ENCODE measurements at regions not wholly inside any gene's neighbourhood (a gene's known extent, or its start where the extent isn't known, plus 50 kb on each side); places are given as distances from the start of the nearest gene placed in this dataset.

GRCh38 chr16:51453251-51453650, 302.2 kb upstream of the SALL1 start:
- no peaks in the 10 kb centered on the region for H3K9me2 ChIP-seq (ENCODE audit: insufficient read depth)
- ChIA-PET CTCF (no interaction called here), RAD21 (ENCODE audit: low non-redundant PET in 1 of 2, low total read pairs in 2 of 2, uncharacterized antibody in 2 of 2, unreplicated experiment in 2 of 2) (no interaction called here)

More at GRCh38 chr16:51453251-51453650, 302.2 kb upstream of the SALL1 start:
- TF ChIP-seq SP1 (IDR thresholded peaks at IDR 0.05; ENCODE audit: low read depth) (no peak), FOSL1 (IDR thresholded peaks at IDR 0.05; ENCODE audit: low read depth) (no peak), ZBTB33 (IDR thresholded peaks at IDR 0.05; ENCODE audit: extremely low read depth, insufficient replicate concordance, low read length) (no peak), CEBPB (IDR thresholded peaks at IDR 0.05; ENCODE audit: low read depth) (no peak), YY1 (IDR thresholded peaks at IDR 0.05; ENCODE audit: extremely low read depth, insufficient replicate concordance, low read depth, low read length) (no peak), CBX3 (IDR thresholded peaks at IDR 0.05; ENCODE audit: low read depth) (no peak), JUND (IDR thresholded peaks at IDR 0.05) (no peak), EZH2 (IDR thresholded peaks at IDR 0.05) (no peak), CTCF (IDR thresholded peaks at IDR 0.05 in 2 of 3, conservative IDR thresholded peaks at IDR 0.05 in 1 of 3; ENCODE audit: borderline replicate concordance in 1 of 3, insufficient read depth in 1 of 3, low read depth in 2 of 3, low read length in 2 of 3) (no peak), POLR2AphosphoS5 (IDR thresholded peaks at IDR 0.05; ENCODE audit: low read depth, low read length) (no peak), REST (IDR thresholded peaks at IDR 0.05; ENCODE audit: low read depth) (no peak), SIN3A (IDR thresholded peaks at IDR 0.05; ENCODE audit: low read depth) (no peak), EZH2phosphoT487 (IDR thresholded peaks at IDR 0.05; ENCODE audit: borderline replicate concordance) (no peak), EGR1 (IDR thresholded peaks at IDR 0.05; ENCODE audit: low read depth) (no peak), ELF1 (IDR thresholded peaks at IDR 0.05; ENCODE audit: borderline replicate concordance, low read depth) (no peak), ZFX (IDR thresholded peaks at IDR 0.05) (no peak), ZNF274 (IDR thresholded peaks at IDR 0.05; ENCODE audit: low read depth, low read length) (no peak)
- Histone ChIP-seq H3K4me1 (ENCODE audit: control insufficient read depth in 1 of 2, insufficient read depth in 2 of 2, low read length in 2 of 2) (no peaks in the 10 kb centered on the region), H3K4me2 (ENCODE audit: low read length) (no peak overlapping the region), H3K27ac (ENCODE audit: low read depth, low read length) (no peak overlapping the region), H3K4me3 (replicated peaks in 1 of 2; ENCODE audit: low read depth in 1 of 2, low read length in 2 of 2) (no peak overlapping the region), H3K9ac (ENCODE audit: low read length) (no peak overlapping the region), H3K27me3 (ENCODE audit: insufficient read depth, low read length) (no peaks in the 10 kb centered on the region), H3K79me2 (ENCODE audit: insufficient read depth, low read length) (no peaks in the 10 kb centered on the region), H4K20me1 (ENCODE audit: insufficient read depth) (no peaks in the 10 kb centered on the region), H3K36me3 (ENCODE audit: control insufficient read depth in 1 of 2, insufficient read depth in 2 of 2, low read length in 2 of 2) (no peaks in the 10 kb centered on the region), H2AFZ (ENCODE audit: low read depth, low read length, poor library complexity, severe bottlenecking) (no peak overlapping the region), H3K9me3 (ENCODE audit: control insufficient read depth in 1 of 2, insufficient read depth in 1 of 2, low read depth in 1 of 2, low read length in 2 of 2) (peaks cover 3 to 20% of the 10 kb centered on the region in 2 experiments; a peak in 2 of 4 replicates)
- BruUV-seq (replicated peaks), result no TSS peak
- DNase-seq (ENCODE audit: low read depth, low spot score) (no peak), ATAC-seq (no peak)
- intact Hi-C loops (cut with micrococcal nuclease), result no loop called here
- POLR2A ChIA-PET, result no interaction called here
